HG03442 (cell line): ENCODE measurements at regions not wholly inside any gene's neighbourhood (a gene's known extent, or its start where the extent isn't known, plus 50 kb on each side); places are given as distances from the start of the nearest gene placed in this dataset.

Experiments used
- ATAC-seq: cut with Tn5 transposase; IDR thresholded peaks from one replicate; pipeline ENCODE4 v1.9.1; 2021; ENCODE audit warnings: mild to moderate bottlenecking, moderate library complexity; ENCODE audit not compliant: unreplicated experiment

GRCh38 chr11:38315151-38315550 is 1717.1 kb upstream of the RAG2 start:
- ATAC-seq, result no peak

DNA sequence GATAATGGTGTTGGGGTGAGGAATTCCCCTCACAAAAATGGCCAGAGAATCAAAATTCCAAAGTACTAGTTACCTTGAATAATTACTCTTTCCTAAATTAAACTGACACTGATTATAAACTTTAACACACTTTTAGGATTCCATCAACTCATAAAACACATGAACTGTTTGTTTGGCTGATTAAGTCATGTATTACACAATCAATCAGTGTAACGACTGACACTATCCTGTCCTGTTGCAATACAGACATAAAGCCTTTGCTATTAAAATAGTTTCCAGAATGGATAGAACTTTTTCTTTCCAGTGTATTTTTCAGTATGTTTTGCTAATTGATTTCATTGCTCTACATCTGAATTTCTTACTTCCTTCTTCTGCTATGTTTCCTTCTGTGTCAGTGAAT is 1709.4 kb upstream of the RAG2 start:
- no peak for ATAC-seq

- ATAC-seq, result no peak
Observed at GRCh38 chr11:38305682-38306081, 1707.6 kb upstream of the RAG2 start.

GRCh38 chr11:38304926-38305325 is 1706.9 kb upstream of the RAG2 start:
- no peak for ATAC-seq

- ATAC-seq, result no peak
Observed at GRCh38 chr11:38302564-38302963, 1704.5 kb upstream of the RAG2 start.

DNA sequence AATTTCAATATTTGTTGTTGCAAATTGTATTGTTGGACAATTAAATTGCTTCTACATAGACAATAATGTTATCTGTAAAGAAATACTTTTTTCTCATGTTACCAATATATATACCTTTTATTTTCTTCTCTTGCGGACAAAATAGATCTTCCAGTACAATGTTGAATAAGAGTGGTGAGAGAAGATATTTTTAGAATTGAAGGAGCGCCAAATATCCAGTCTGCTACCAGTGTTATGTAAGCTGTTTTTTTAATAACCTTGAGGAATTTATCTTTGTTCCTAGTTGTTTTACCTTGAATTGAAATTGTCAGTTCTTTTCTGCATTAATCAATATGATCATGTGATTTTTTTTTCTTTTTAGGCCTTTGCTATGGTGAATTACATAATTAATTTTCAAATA is 1702.5 kb upstream of the RAG2 start:
- no peak for ATAC-seq

DNA sequence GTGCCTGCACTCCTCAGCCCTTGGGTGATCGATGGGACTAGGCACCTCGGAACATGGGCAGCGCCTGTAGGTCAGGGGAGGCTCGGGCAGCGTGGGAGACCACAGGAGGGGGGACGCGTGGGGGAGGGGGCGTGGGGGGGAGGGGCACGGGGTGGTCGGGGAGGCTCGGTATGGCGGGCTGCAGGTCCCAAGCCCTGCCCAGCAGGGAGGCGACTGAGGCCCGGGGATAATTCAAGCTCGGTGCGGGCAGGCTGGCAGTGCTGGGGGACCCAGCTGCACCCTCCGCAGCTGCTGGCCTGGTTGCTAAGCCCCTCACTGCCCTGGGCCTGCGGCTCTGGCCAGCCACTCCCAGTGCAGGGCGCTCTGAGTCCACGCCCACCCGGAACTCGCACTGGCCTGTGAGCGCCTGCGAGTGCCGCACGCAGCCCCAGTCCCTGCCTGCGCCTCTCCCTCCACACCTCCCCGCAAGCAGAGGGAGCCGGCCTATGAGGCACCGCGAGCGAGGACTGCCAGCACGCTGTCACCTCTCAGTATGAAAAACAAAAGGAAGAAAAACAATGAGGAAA is 1698.3 kb upstream of the RAG2 start:
- ATAC-seq, result no peak

DNA sequence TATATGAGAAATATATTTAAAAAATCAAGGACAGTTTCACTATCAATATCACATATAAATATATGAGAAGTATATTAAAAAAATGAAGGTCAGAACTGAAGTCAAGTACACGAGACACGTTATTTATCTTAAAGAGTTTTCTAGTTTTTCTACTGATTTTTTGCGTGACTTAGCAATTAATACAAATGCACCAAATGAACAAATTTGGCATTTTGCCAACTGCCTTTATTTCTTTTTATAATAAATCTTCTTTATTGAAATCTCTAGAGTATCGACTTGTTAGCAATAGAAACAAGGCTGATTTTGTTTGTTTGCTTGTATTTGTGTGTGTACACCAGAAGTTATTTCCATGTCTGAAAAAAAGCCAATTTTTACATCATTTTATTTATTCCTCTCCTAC is 1684.7 kb upstream of the RAG2 start:
- ATAC-seq, result no peak

GRCh38 chr11:38278457-38279141 is 1680.6 kb upstream of the RAG2 start:
- ATAC-seq, result no peak

DNA sequence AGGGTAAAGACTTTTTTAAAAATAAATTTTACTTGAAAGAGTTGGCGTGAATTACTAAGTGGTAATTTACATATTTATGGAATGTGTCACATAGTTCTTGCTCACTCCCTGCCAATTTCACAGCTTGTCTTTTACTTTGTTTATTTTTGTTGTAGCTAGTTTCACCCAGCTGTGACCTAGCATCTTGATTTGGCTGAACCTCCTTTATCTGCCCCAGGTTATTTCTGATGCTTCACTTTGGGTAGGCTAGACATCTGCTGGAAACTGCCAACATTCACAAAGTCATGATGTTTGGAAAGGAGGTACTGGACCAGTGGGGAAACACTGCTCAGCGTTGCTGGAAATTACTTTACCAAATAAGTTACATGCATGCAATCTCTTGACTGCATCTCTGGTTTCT is 1676.0 kb upstream of the RAG2 start:
- ATAC-seq, result no peak

DNA sequence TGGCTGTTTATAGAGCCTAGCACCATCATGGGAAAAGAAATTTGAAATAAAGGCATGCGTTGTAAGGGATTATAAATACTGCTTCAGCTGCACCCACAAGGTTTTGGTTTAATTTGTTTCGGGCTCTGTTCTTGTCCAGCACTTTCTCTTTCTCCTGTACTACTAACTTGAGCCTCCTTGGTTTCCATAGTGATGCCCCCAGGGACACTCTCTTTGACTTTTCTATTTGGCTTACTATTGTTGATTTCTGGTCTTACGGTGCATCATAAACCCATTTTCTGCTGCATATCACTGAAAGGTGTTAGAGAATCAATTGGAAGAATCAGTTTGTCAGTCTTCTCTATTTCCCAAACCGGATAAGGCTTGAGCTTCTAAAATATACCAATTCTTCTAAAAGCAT is 1674.3 kb upstream of the RAG2 start:
- ATAC-seq, result no peak

DNA sequence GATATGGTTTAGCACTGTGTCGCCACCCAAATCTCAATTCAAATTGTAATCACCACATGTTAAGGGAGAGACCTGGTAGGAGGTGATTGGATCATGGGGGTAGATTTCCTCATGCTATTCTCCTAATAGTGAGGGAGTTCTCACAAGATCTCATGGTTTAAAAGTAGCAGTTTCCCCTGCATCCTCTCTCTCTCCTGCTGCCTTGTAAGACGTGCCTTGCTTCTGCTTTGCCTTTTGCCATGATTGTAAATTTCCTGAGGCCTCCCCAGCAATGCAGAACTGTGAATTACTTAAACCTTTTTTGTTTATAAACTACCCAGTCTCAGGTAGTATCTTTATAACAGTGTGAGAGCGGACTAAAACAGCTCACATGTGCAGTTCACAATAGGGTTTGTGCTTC is 1668.7 kb upstream of the RAG2 start:
- no peak for ATAC-seq

DNA sequence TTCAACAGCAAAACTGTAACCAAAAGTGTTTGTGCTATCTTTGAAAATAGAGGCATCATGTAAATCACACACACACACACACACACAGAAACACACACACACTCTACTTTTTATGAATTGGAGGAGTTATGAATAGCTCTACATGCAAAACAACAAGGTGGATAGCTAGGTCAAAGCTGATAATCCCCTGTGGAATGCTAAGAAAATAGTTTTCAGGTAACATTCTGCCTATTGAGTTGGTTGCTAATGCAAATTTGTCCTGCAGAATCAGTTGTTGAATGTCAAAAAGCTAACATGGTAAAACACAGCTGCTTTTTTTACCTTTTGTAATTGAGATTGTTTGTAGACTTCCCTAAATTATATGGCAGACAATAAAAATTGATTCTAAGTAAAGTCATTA is 1658.4 kb upstream of the RAG2 start:
- no peak for ATAC-seq

- no peak for ATAC-seq
Observed at GRCh38 chr11:38254913-38255312, 1656.9 kb upstream of the RAG2 start.

GRCh38 chr11:38252620-38253019 is 1654.6 kb upstream of the RAG2 start:
- ATAC-seq, result no peak

- no peak for ATAC-seq
Observed at GRCh38 chr11:38246451-38246850, 1648.4 kb upstream of the RAG2 start.

- ATAC-seq, result no peak
Observed at GRCh38 chr11:38226684-38227083, 1628.6 kb upstream of the RAG2 start.

DNA sequence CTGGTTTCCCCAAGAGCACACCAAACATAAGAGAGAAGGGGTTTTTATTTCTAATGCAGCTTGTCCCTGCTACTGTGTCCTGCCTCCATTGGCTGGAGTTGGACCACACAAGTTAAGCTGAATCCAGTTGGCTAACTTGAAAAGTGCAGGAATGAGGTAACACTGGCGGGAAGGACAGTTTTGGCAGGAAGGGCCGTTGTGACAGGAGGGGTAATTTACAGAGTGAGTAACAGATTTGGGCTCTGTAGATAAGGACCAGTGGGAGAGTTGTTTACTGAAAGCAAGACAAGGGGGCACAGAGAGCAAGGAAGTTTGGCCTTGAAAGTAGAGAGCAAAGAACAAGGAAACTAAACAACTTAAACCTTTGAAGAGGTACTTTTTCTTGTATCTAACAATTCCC is 1623.3 kb upstream of the RAG2 start:
- no peak for ATAC-seq

DNA sequence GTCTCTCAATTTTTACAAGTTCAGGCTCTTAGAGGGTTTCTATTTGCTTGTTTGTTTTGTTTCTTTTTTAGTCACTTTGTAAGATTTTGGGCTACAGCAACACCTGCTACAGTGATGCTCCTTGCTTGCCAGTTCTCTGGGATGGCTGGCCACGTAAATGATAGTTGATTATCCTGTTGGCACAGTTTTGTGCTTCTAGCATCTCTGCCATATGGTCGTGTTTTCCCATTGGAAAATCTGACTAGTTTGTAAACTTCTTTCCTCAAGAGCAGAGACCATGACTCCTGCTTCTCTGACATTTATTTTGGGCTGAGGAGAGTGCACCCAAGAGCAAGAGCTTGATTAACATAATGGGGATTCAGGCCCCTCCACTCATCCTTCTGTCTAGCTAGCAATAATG is 1621.6 kb upstream of the RAG2 start:
- ATAC-seq, result no peak

GRCh38 chr11:38208951-38209350 is 1610.9 kb upstream of the RAG2 start:
- no peak for ATAC-seq

DNA sequence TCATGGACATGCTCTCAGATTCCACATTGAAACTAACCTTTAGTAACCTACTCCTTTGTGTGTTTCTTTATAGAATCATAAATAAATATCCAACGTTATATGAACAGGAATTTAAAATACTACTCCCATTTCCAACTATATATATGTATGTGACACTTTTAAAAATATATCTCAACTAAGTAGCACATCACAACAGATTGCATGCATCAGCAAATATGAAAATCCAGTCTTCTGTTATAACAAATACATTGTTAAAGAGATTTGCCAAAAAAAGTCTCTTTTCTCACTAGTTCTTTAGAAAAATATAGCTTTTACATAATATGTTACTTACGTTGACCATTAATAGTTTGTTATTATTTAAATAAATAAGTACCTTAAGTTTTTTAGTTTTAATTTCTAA is 1608.6 kb upstream of the RAG2 start:
- no peak for ATAC-seq

GRCh38 chr11:38191101-38191500 is 1593.1 kb upstream of the RAG2 start:
- ATAC-seq, result no peak
